ENCODE measurements at regions not wholly inside any gene's neighbourhood (a gene's known extent, or its start where the extent isn't known, plus 50 kb on each side); places are given as distances from the start of the nearest gene placed in this dataset.

DNA sequence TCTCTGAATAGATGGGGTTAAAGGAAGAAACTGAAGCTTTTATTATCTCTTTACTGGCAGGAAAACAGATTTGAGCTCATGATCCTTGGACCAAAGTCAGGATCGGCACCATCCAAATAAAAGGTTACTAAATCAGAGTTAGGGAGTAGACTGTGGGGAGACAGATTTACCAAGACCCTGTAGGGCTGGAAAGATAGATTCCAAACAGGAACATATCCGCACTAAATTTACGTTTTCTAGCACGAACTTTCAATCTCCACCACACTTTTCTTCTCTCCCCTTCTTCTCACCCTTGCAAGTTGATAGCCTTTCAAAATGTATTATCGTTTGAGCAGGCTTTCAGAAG is 120.0 kb upstream of the HMHB1 start:
- TF ChIP-seq HNF4A (CRISPR knock-in tag; IDR thresholded peaks at IDR 0.05) (no peak), POLR2A (IDR thresholded peaks at IDR 0.05; ENCODE audit: insufficient read depth in 1 of 2, low read depth in 2 of 2, low read length in 2 of 2) (no peak), NCOA1 (CRISPR knock-in tag; IDR thresholded peaks at IDR 0.05) (no peak), EP300 (IDR thresholded peaks at IDR 0.05; ENCODE audit: low read depth in 2 of 2, low read length in 2 of 2) (no peak), EP300 (CRISPR knock-in tag; IDR thresholded peaks at IDR 0.05; ENCODE audit: borderline replicate concordance) (no peak), ZNF121 (CRISPR knock-in tag; IDR thresholded peaks at IDR 0.05) (no peak), CBX2 (IDR thresholded peaks at IDR 0.05; ENCODE audit: low read depth, low read length) (no peak), CBX2 (CRISPR knock-in tag; IDR thresholded peaks at IDR 0.05; ENCODE audit: low read depth) (no peak), SIX1 (CRISPR knock-in tag; IDR thresholded peaks at IDR 0.05; ENCODE audit: borderline replicate concordance) (no peak), MZF1 (CRISPR knock-in tag; IDR thresholded peaks at IDR 0.05; ENCODE audit: borderline replicate concordance) (no peak)
- TF ChIP-seq, protein P1, sequence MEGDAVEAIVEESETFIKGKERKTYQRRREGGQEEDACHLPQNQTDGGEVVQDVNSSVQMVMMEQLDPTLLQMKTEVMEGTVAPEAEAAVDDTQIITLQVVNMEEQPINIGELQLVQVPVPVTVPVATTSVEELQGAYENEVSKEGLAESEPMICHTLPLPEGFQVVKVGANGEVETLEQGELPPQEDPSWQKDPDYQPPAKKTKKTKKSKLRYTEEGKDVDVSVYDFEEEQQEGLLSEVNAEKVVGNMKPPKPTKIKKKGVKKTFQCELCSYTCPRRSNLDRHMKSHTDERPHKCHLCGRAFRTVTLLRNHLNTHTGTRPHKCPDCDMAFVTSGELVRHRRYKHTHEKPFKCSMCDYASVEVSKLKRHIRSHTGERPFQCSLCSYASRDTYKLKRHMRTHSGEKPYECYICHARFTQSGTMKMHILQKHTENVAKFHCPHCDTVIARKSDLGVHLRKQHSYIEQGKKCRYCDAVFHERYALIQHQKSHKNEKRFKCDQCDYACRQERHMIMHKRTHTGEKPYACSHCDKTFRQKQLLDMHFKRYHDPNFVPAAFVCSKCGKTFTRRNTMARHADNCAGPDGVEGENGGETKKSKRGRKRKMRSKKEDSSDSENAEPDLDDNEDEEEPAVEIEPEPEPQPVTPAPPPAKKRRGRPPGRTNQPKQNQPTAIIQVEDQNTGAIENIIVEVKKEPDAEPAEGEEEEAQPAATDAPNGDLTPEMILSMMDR (CRISPR knock-in tag; IDR thresholded peaks at IDR 0.05) = no peak
- TF ChIP-seq, protein P2, sequence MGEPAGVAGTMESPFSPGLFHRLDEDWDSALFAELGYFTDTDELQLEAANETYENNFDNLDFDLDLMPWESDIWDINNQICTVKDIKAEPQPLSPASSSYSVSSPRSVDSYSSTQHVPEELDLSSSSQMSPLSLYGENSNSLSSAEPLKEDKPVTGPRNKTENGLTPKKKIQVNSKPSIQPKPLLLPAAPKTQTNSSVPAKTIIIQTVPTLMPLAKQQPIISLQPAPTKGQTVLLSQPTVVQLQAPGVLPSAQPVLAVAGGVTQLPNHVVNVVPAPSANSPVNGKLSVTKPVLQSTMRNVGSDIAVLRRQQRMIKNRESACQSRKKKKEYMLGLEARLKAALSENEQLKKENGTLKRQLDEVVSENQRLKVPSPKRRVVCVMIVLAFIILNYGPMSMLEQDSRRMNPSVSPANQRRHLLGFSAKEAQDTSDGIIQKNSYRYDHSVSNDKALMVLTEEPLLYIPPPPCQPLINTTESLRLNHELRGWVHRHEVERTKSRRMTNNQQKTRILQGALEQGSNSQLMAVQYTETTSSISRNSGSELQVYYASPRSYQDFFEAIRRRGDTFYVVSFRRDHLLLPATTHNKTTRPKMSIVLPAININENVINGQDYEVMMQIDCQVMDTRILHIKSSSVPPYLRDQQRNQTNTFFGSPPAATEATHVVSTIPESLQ (CRISPR knock-in tag; conservative IDR thresholded peaks at IDR 0.05) = no peak
- TF ChIP-seq, protein P3, sequence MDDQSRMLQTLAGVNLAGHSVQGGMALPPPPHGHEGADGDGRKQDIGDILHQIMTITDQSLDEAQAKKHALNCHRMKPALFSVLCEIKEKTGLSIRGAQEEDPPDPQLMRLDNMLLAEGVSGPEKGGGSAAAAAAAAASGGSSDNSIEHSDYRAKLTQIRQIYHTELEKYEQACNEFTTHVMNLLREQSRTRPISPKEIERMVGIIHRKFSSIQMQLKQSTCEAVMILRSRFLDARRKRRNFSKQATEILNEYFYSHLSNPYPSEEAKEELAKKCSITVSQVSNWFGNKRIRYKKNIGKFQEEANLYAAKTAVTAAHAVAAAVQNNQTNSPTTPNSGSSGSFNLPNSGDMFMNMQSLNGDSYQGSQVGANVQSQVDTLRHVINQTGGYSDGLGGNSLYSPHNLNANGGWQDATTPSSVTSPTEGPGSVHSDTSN (CRISPR knock-in tag; IDR thresholded peaks at IDR 0.05; ENCODE audit: borderline replicate concordance) = no peak

All from HepG2 (cell line).